Astrocyte of the cerebellum (primary cell): ENCODE measurements at regions not wholly inside any gene's neighbourhood (a gene's known extent, or its start where the extent isn't known, plus 50 kb on each side); places are given as distances from the start of the nearest gene placed in this dataset.
A peak's percentile ranks its signal among the peaks of the same experiment; 100 is the strongest.

Experiments used
- DNase-seq: peaks from one replicate; pipeline ENCODE4 v3.0.0-alpha.2; 2011; ENCODE audit warnings: low read depth
- H3K4me3 ChIP-seq: 2 replicates; pipeline ENCODE4 v1.5.1; 2011; ENCODE audit warnings: mild to moderate bottlenecking, low read depth, low read length, moderate library complexity
- in situ Hi-C: cut with HindIII; loops from 2 replicates; pipeline ENCODE4 v1.10.0; 2017; ENCODE audit warnings: low sequenced_read_pairs
- TF ChIP-seq, protein P1 (sequence below): IDR thresholded peaks from 2 replicates; pipeline ENCODE4 v1.5.1; 2012; ENCODE audit warnings: low read length, low read depth, moderate library complexity, mild to moderate bottlenecking; ENCODE audit errors: missing control alignments

- no peak for DNase-seq
- in situ Hi-C loops, result no loop called here
- H3K4me3 ChIP-seq, result no peak overlapping the region
- TF ChIP-seq, protein P1, sequence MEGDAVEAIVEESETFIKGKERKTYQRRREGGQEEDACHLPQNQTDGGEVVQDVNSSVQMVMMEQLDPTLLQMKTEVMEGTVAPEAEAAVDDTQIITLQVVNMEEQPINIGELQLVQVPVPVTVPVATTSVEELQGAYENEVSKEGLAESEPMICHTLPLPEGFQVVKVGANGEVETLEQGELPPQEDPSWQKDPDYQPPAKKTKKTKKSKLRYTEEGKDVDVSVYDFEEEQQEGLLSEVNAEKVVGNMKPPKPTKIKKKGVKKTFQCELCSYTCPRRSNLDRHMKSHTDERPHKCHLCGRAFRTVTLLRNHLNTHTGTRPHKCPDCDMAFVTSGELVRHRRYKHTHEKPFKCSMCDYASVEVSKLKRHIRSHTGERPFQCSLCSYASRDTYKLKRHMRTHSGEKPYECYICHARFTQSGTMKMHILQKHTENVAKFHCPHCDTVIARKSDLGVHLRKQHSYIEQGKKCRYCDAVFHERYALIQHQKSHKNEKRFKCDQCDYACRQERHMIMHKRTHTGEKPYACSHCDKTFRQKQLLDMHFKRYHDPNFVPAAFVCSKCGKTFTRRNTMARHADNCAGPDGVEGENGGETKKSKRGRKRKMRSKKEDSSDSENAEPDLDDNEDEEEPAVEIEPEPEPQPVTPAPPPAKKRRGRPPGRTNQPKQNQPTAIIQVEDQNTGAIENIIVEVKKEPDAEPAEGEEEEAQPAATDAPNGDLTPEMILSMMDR, result no peak
Observed at GRCh38 chr4:4680758-4681157, 138.9 kb upstream of the STX18 start.

- no peak for DNase-seq
- in situ Hi-C loops, result no loop called here
- TF ChIP-seq, protein P1, result no peak
- no peak overlapping the region for H3K4me3 ChIP-seq
Observed at GRCh38 chr4:4680243-4680642, 138.4 kb upstream of the STX18 start.

GRCh38 chr4:4677556-4678522, 136.0 kb upstream of the STX18 start:
- TF ChIP-seq, protein P1, result peak; percentile 92
- no peak overlapping the region for H3K4me3 ChIP-seq
- no peak for DNase-seq
- in situ Hi-C loops, result no loop called here

- in situ Hi-C loops, result no loop called here
- no peak for DNase-seq
- TF ChIP-seq, protein P1, result no peak
- no peak overlapping the region for H3K4me3 ChIP-seq
Observed at GRCh38 chr4:4675641-4676040, 133.8 kb upstream of the STX18 start.

- in situ Hi-C loops, result no loop called here
- DNase-seq, result no peak
- H3K4me3 ChIP-seq, result no peak overlapping the region
- TF ChIP-seq, protein P1, result no peak
Observed at GRCh38 chr4:4675051-4675581, 133.3 kb upstream of the STX18 start.

DNA sequence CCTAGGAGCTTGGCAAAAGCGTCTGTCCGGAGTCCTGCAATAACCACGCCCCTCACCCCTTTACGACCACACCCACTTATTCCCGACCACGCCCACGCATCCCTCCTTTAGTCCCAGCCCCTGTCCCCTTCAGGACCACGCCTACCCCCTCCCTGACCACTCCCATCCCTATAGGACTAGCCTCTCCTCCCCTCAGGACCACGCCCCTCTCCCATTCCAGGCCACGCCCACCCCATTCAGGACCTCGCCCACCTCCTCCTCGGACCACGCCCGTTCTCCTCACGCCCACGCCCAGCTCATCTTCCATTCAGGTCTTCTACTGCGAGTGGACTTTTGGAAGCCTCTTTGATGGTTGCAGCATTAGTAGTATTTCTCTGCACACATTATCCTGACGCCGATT, 131.2 kb upstream of the STX18 start:
- DNase-seq, result no peak
- no peak overlapping the region for H3K4me3 ChIP-seq
- TF ChIP-seq, protein P1, result no peak
- in situ Hi-C loops, result no loop called here
